HCT116 (cell line): ENCODE measurements at regions not wholly inside any gene's neighbourhood (a gene's known extent, or its start where the extent isn't known, plus 50 kb on each side); places are given as distances from the start of the nearest gene placed in this dataset.

Source experiments
- ATAC-seq: fragments of 200-7000 bp; cut with Tn5 transposase; 2 replicates; pipeline ENCODE4 v1.9.1; 2020; ENCODE audit warnings: mild to moderate bottlenecking, moderate library complexity
- BruUV-seq: library from RNA; stranded (reverse); fragments of 400-500 nt; replicated peaks from 2 replicates; lab custom pipeline; 2021; lab: Mats Ljungman, UMichigan
- CTCF ChIA-PET: fragments of 300-600 bp; sonication (Branson Sonifier 250); formaldehyde crosslinking; loops from one replicate; lab custom pipeline; 2021; ENCODE audit warnings: antibody characterized with exemption; lab: Charles Lee
- POLR2A ChIA-PET: fragments of 300-600, 350-600 bp; sonication (Branson Sonifier 250); formaldehyde crosslinking; loops from one replicate; lab custom pipeline; 2021; ENCODE audit warnings: antibody characterized with exemption; lab: Charles Lee
- RAD21 ChIA-PET, 2 experiments: fragments of 300-600 bp; sonication (Branson Sonifier 250); formaldehyde crosslinking; loops; one replicate each; lab custom pipeline; 2023; ENCODE audit warnings: low total read pairs in 2 of 2; ENCODE audit not compliant: uncharacterized antibody in 2 of 2, unreplicated experiment in 2 of 2, low non-redundant PET in 1 of 2; lab: Charles Lee
- DNase-seq: peaks from one replicate; pipeline ENCODE4 v3.0.0-alpha.2; 2010; ENCODE audit warnings: low read depth, low spot score
- H2AFZ ChIP-seq: fragments of 200-600 bp; shearing (Covaris generic), sonication (generic); 2 replicates; pipeline ENCODE4 v1.6.1; 2017; ENCODE audit warnings: low read depth, mixed run types, mixed read lengths, antibody characterized with exemption, low read length; ENCODE audit not compliant: poor library complexity, severe bottlenecking
- H3K27ac ChIP-seq: 2 replicates; pipeline ENCODE4 v1.5.1; 2012; ENCODE audit warnings: low read depth, low read length
- H3K27me3 ChIP-seq: fragments of 200-600 bp; sonication (generic); 2 replicates; pipeline ENCODE4 v1.6.1; 2016; ENCODE audit warnings: mixed run types, low read length, mixed read lengths; ENCODE audit not compliant: insufficient read depth
- H3K36me3 ChIP-seq, 2 experiments: fragments of 200-500 bp in 1 of 2; fragments of 200-600 bp in 1 of 2; sonication (Bioruptor generic) in 1 of 2; sonication (generic) in 1 of 2; 2 replicates each; pipeline versions ENCODE4 v1.5.1 to v1.6.1; 2014 to 2016; ENCODE audit warnings: low read length in 2 of 2, inconsistent platforms in 1 of 2, mixed read lengths in 1 of 2, mixed run types in 1 of 2; ENCODE audit not compliant: insufficient read depth in 2 of 2, control insufficient read depth in 1 of 2
- H3K4me1 ChIP-seq, 2 experiments: fragments of 200-600 bp in 1 of 2; sonication (generic) in 1 of 2; 2 replicates each; pipeline versions ENCODE4 v1.5.1 to v1.6.1; 2012 to 2017; ENCODE audit warnings: low read length in 2 of 2, inconsistent platforms in 1 of 2, mild to moderate bottlenecking in 1 of 2, mixed read lengths in 1 of 2, mixed run types in 1 of 2, moderate library complexity in 1 of 2; ENCODE audit not compliant: insufficient read depth in 2 of 2, control insufficient read depth in 1 of 2
- H3K4me2 ChIP-seq: fragments of 200-600 bp; sonication (generic); 2 replicates; pipeline ENCODE4 v1.6.1; 2017; ENCODE audit warnings: mixed run types, low read length, mixed read lengths
- H3K4me3 ChIP-seq, 2 experiments: fragments of 200-600 bp in 1 of 2; sonication (generic) in 1 of 2; replicated peaks in 1 of 2; 2 replicates each; pipeline ENCODE4 v1.5.1; 2011 to 2016; ENCODE audit warnings: low read length in 2 of 2, control low read depth in 1 of 2, low read depth in 1 of 2, mild to moderate bottlenecking in 1 of 2, mixed read lengths in 1 of 2, mixed run types in 1 of 2
- H3K79me2 ChIP-seq: fragments of 200-600 bp; sonication (generic); 2 replicates; pipeline ENCODE4 v1.6.1; 2017; ENCODE audit warnings: mild to moderate bottlenecking, mixed run types, low read length, moderate library complexity, mixed read lengths; ENCODE audit not compliant: insufficient read depth
- H3K9ac ChIP-seq: fragments of 200-600 bp; sonication (generic); 2 replicates; pipeline ENCODE4 v1.6.1; 2016; ENCODE audit warnings: low read length, mixed read lengths
- H3K9me2 ChIP-seq: fragments of 200-600 bp; sonication (generic), shearing (Covaris generic); 2 replicates; pipeline ENCODE4 v1.6.1; 2017; ENCODE audit warnings: mixed run types, mild to moderate bottlenecking, moderate library complexity; ENCODE audit not compliant: insufficient read depth
- H3K9me3 ChIP-seq, 2 experiments: fragments of 200-500 bp in 1 of 2; fragments of 200-600 bp in 1 of 2; sonication (Bioruptor generic) in 1 of 2; sonication (generic) in 1 of 2; 2 replicates each; pipeline ENCODE4 v1.6.1; 2014 to 2017; ENCODE audit warnings: low read length in 2 of 2, mixed read lengths in 2 of 2, inconsistent platforms in 1 of 2, low read depth in 1 of 2, mild to moderate bottlenecking in 1 of 2, mixed run types in 1 of 2, moderate library complexity in 1 of 2; ENCODE audit not compliant: control insufficient read depth in 1 of 2, insufficient read depth in 1 of 2
- H4K20me1 ChIP-seq: fragments of 200-600 bp; sonication (generic), shearing (Covaris generic); 2 replicates; pipeline ENCODE4 v1.6.1; 2017; ENCODE audit warnings: mixed run types, mild to moderate bottlenecking, moderate library complexity; ENCODE audit not compliant: insufficient read depth
- CEBPB ChIP-seq: IDR thresholded peaks from 2 replicates; pipeline ENCODE4 v1.6.1; 2012; ENCODE audit warnings: low read depth
- ELF1 ChIP-seq: IDR thresholded peaks from 2 replicates; pipeline ENCODE4 v1.6.1; 2012; ENCODE audit warnings: low read depth, borderline replicate concordance
- EZH2phosphoT487 ChIP-seq: fragments of 200-600 bp; IDR thresholded peaks from 2 replicates; pipeline ENCODE4 v1.6.1; 2018; ENCODE audit warnings: antibody characterized with exemption, borderline replicate concordance
- POLR2AphosphoS5 ChIP-seq: IDR thresholded peaks from 2 replicates; pipeline ENCODE4 v1.6.1; 2011; ENCODE audit warnings: mild to moderate bottlenecking, low read depth, low read length, moderate library complexity
- SP1 ChIP-seq: IDR thresholded peaks from 2 replicates; pipeline ENCODE4 v1.6.1; 2012; ENCODE audit warnings: low read depth
- intact Hi-C: fragments of 100-400 bp; cut with micrococcal nuclease; formaldehyde crosslinking; loops from 2 replicates; pipeline ENCODE4 v1.10.0; 2022
- TF ChIP-seq, protein P1 (sequence below): IDR thresholded peaks from 2 replicates; pipeline ENCODE4 v1.6.1; 2012
- TF ChIP-seq, protein P2 (sequence below): IDR thresholded peaks from 2 replicates; pipeline ENCODE4 v1.6.1; 2011; ENCODE audit warnings: mild to moderate bottlenecking, low read length, moderate library complexity; ENCODE audit not compliant: insufficient replicate concordance; ENCODE audit errors: extremely low read depth

DNA sequence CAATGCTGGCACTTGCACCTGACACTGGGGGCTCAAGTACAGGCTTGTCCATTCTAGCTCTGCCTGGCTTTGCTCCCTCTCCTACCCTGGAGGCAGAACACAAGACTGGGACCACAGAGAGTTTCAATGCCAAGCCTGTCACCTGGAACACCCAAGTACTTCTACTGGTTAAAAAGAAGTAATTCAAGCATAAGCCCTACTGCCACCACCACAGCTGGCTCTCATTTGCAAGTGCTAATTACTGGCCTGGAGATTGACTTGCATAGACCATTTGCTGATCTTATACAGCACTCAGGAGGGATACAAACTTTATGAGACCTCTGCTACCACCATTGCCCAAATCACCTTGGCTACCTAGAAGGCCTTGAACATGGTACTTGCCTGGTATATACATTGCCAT lies 1550.9 kb downstream of the C4orf33 start:
- no peak for TF ChIP-seq ELF1
- intact Hi-C loops = no loop called here
- no peak overlapping the region for H3K4me2 ChIP-seq
- DNase-seq (no peak), ATAC-seq (no peak)
- no peaks in the 10 kb centered on the region for H3K27me3 ChIP-seq
- H3K9me3 ChIP-seq = no peaks in the 10 kb centered on the region
- H3K9ac ChIP-seq = no peak overlapping the region
- ChIA-PET CTCF (no interaction called here), RAD21 (no interaction called here), POLR2A (no interaction called here)
- no peak overlapping the region for H3K4me3 ChIP-seq
- no peaks in the 10 kb centered on the region for H3K36me3 ChIP-seq
- 0 out of 2 replicates have a peak, but pooled peaks cover 3% of the 10 kb centered on the region for H3K9me2 ChIP-seq
- no peak overlapping the region for H3K27ac ChIP-seq
- no peaks in the 10 kb centered on the region for H3K4me1 ChIP-seq
- H4K20me1 ChIP-seq = no peaks in the 10 kb centered on the region
- BruUV-seq = no TSS peak
- no peaks in the 10 kb centered on the region for H3K79me2 ChIP-seq
- no peak overlapping the region for H2AFZ ChIP-seq

DNA sequence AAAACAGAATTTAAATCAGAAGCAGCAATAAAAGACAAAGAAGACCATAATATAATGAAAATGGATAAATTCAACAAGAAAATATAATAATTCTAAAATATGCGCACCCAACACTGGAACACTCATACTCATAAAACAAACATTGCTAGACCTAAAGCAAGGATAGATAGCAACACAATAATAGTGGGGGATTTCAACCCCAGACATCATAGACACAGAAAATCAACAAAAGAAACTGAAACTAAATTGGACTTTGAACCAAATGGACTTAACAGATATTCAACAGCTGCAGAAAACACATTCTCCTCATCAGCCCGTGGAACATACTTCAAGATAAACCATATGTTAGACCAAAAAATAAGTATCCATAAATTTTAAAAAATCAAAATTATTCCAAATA lies 1552.6 kb downstream of the C4orf33 start:
- H3K36me3 ChIP-seq = no peaks in the 10 kb centered on the region
- no peaks in the 10 kb centered on the region for H4K20me1 ChIP-seq
- no peaks in the 10 kb centered on the region for H3K79me2 ChIP-seq
- H3K27me3 ChIP-seq = no peaks in the 10 kb centered on the region
- RAD21 ChIA-PET = no interaction called here
- no peak overlapping the region for H3K4me2 ChIP-seq
- no peak overlapping the region for H3K27ac ChIP-seq
- H3K4me1 ChIP-seq = no peaks in the 10 kb centered on the region
- no peak for DNase-seq
- no peak for ATAC-seq
- POLR2A ChIA-PET = no interaction called here
- TF ChIP-seq, protein P1, sequence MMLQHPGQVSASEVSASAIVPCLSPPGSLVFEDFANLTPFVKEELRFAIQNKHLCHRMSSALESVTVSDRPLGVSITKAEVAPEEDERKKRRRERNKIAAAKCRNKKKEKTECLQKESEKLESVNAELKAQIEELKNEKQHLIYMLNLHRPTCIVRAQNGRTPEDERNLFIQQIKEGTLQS = no peak
- TF ChIP-seq, all 23 proteins: peak for 0
- CTCF ChIA-PET = no interaction called here
- intact Hi-C loops = no loop called here
- H2AFZ ChIP-seq = no peak overlapping the region
- 0 out of 2 replicates have a peak, but pooled peaks cover 3% of the 10 kb centered on the region for H3K9me2 ChIP-seq
- H3K4me3 ChIP-seq = no peak overlapping the region
- H3K9me3 ChIP-seq = no peaks in the 10 kb centered on the region
- no TSS peak for BruUV-seq
- no peak overlapping the region for H3K9ac ChIP-seq

DNA sequence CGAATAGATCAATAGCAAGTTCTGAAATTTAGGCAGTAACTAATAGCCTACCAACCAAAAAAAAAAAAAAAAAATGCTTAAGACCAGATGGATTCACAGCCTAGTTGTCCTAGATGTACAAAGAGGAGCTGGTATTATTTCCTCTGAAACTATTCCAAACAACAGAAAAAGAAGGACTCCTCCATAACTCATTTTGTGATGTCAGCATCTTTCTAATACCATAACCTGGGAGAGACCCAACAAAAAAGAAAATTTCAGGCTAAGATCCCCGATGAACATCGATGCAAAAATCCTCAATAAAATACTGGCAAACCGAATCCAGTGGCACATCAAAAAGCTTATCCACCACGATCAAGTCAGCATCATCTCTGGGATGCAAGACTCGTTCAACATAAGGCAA lies 1557.9 kb downstream of the C4orf33 start:
- Histone ChIP-seq H3K79me2 (no peaks in the 10 kb centered on the region), H3K4me1 (no peaks in the 10 kb centered on the region), H2AFZ (no peak overlapping the region), H3K27me3 (no peaks in the 10 kb centered on the region), H3K4me3 (no peak overlapping the region), H3K4me2 (no peak overlapping the region), H3K9ac (no peak overlapping the region), H3K9me2 (no peaks in the 10 kb centered on the region), H3K9me3 (no peaks in the 10 kb centered on the region), H3K36me3 (no peaks in the 10 kb centered on the region), H3K27ac (no peak overlapping the region), H4K20me1 (no peaks in the 10 kb centered on the region)
- no peak for ATAC-seq
- BruUV-seq = no TSS peak
- ChIA-PET POLR2A (no interaction called here), RAD21 (no interaction called here), CTCF (no interaction called here)
- intact Hi-C loops = no loop called here
- TF ChIP-seq POLR2AphosphoS5 (no peak), CEBPB (no peak), EZH2phosphoT487 (no peak), SP1 (no peak), ELF1 (no peak)
- TF ChIP-seq, protein P1 = no peak
- TF ChIP-seq, protein P2, sequence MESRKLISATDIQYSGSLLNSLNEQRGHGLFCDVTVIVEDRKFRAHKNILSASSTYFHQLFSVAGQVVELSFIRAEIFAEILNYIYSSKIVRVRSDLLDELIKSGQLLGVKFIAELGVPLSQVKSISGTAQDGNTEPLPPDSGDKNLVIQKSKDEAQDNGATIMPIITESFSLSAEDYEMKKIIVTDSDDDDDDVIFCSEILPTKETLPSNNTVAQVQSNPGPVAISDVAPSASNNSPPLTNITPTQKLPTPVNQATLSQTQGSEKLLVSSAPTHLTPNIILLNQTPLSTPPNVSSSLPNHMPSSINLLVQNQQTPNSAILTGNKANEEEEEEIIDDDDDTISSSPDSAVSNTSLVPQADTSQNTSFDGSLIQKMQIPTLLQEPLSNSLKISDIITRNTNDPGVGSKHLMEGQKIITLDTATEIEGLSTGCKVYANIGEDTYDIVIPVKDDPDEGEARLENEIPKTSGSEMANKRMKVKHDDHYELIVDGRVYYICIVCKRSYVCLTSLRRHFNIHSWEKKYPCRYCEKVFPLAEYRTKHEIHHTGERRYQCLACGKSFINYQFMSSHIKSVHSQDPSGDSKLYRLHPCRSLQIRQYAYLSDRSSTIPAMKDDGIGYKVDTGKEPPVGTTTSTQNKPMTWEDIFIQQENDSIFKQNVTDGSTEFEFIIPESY = no peak
- no peak for DNase-seq
